Spleen (tissue), 11 donors: ENCODE measurements at regions not wholly inside any gene's neighbourhood (a gene's known extent, or its start where the extent isn't known, plus 50 kb on each side); places are given as distances from the start of the nearest gene placed in this dataset.

Experiments used
- DNase-seq: peaks from one replicate; pipeline ENCODE4 v3.0.0-alpha.2; 2020
- H3K27ac ChIP-seq, 8 donors: fragments of 200-600 bp; sonication (generic) in 7 of 8; 1 replicate in 4 of 8; 2 replicates in 4 of 8; pipeline versions ENCODE4 v1.5.0 to v1.8.0; 2016 to 2021; ENCODE audit warnings: inconsistent platforms in 4 of 8, mild to moderate bottlenecking in 4 of 8, moderate library complexity in 1 of 8
- H3K27me3 ChIP-seq, 7 donors: fragments of 200-600 bp; sonication (generic) in 6 of 7; replicated peaks in 1 of 7; 1 replicate in 4 of 7; 2 replicates in 3 of 7; pipeline versions ENCODE4 v1.5.0 to v1.8.0; 2016 to 2021; ENCODE audit warnings: inconsistent platforms in 3 of 7, mild to moderate bottlenecking in 1 of 7
- H3K36me3 ChIP-seq, 6 donors: fragments of 200-600 bp; sonication (generic) in 5 of 6; 1 replicate in 4 of 6; 2 replicates in 2 of 6; pipeline versions ENCODE4 v1.5.0 to v1.8.0; 2016 to 2021; ENCODE audit warnings: inconsistent platforms in 2 of 6
- H3K4me1 ChIP-seq, 6 donors: fragments of 200-600 bp; sonication (generic) in 5 of 6; 1 replicate in 3 of 6; 2 replicates in 3 of 6; pipeline versions ENCODE4 v1.5.0 to v1.8.0; 2016 to 2021; ENCODE audit warnings: inconsistent platforms in 3 of 6
- H3K4me3 ChIP-seq, 8 donors: fragments of 200-600 bp; sonication (generic) in 7 of 8; 1 replicate in 4 of 8; 2 replicates in 4 of 8; pipeline versions ENCODE4 v1.5.0 to v1.8.0; 2016 to 2021; ENCODE audit warnings: inconsistent platforms in 4 of 8, mild to moderate bottlenecking in 4 of 8, moderate library complexity in 2 of 8
- H3K9me3 ChIP-seq, 8 donors: fragments of 200-600 bp; sonication (generic) in 7 of 8; 1 replicate in 4 of 8; 2 replicates in 4 of 8; pipeline versions ENCODE4 v1.5.0 to v1.8.0; 2016 to 2021; ENCODE audit warnings: inconsistent platforms in 4 of 8
- CTCF ChIP-seq, 11 experiments: fragments of 200-600 bp in 7 of 11; fragments of 450-650 bp in 4 of 11; sonication (generic) in 4 of 11; IDR thresholded peaks in 8 of 11; conservative IDR thresholded peaks in 3 of 11; 1 replicate in 7 of 11; 2 replicates in 4 of 11; pipeline versions ENCODE4 v1.4.0 to v1.8.0; 2016 to 2021; ENCODE audit warnings: antibody characterized with exemption in 11 of 11, inconsistent platforms in 4 of 11, mild to moderate bottlenecking in 1 of 11
- POLR2A ChIP-seq, 3 donors: fragments of 450-650 bp; IDR thresholded peaks; one replicate each; pipeline ENCODE4 v1.5.1; 2017; ENCODE audit warnings: antibody characterized with exemption in 3 of 3, mild to moderate bottlenecking in 1 of 3
- POLR2AphosphoS5 ChIP-seq, 3 donors: sonication (generic); formaldehyde crosslinking; IDR thresholded peaks; one replicate each; pipeline ENCODE4 v1.5.1; 2017; ENCODE audit warnings: antibody characterized with exemption in 3 of 3
- WGBS, 5 donors: extraction: QIAGEN DNeasy Blood & Tissue Kit in 3 of 5; methylation state at CpG; one replicate each; pipeline versions ENCODE4 v1.1.5 to v1.1.7; 2013 to 2018; 5-methylcytosine and 5-hydroxymethylcytosine counted together
- intact Hi-C: fragments of 100-400 bp; cut with DNase I; formaldehyde crosslinking; loops from one replicate; pipeline ENCODE4 v1.15.0; 2023; ENCODE audit warnings: low total_unique reads
- donor health status: healthy with polysubstance abuse.
- donor health status: DM: no; HTN: no; CAD: no; lungs with moderate emphysema.
- donor health status: DM: no; HTN: no; CAD: no.
- donor health status: Bipolar disorder and iron deficiency.
- donor health status: healthy.
- donor health status: DM: no; HTN: no; CAD: no.
- donor health status: DM: yes; HTN: yes; CAD: no.

DNA sequence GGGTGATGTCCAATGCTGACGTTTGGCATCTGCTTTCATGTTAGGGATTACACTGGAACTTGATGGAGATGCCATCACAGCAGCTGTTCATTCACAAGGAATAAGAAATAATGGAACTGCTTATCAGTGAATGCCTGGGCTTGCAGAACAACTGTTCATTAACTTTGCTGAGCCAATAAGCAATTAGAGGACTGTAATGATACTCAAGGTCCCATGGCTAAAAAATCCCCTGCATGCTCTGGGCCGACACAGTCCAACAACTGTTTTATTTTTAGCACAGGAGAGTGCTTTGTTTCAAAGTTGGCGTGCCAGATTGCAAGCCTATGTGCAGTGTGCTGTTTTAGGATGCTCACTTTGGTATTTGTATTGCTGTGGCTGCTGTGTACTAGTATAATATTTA lies 408.0 kb upstream of the RGPD4 start:
- WGBS, 5 donors: 24 to 47% (median 38%) methylated on average over 3 of the region's 3 CpGs
- intact Hi-C loops: no loop called here

GRCh38 chr2:107419191-107419590 lies 407.5 kb upstream of the RGPD4 start:
- H3K36me3 ChIP-seq: no peaks in the 10 kb centered on the region
- H3K4me3 ChIP-seq: no peak overlapping the region
- no peaks in the 10 kb centered on the region for H3K4me1 ChIP-seq
- no peak for DNase-seq
- 67 to 80% (median 71%) methylated on average over 1 of the region's 1 CpG for WGBS, 5 donors
- intact Hi-C loops: no loop called here
- no peaks in the 10 kb centered on the region for H3K27me3 ChIP-seq
- H3K27ac ChIP-seq: no peak overlapping the region
- no peak for TF ChIP-seq POLR2AphosphoS5 (IDR thresholded peaks at IDR 0.05)
- no peak for TF ChIP-seq CTCF (IDR thresholded peaks at IDR 0.05 in 8 of 11, conservative IDR thresholded peaks at IDR 0.05 in 3 of 11)
- no peak for TF ChIP-seq POLR2A (IDR thresholded peaks at IDR 0.05)
- H3K9me3 ChIP-seq: no peaks in the 10 kb centered on the region

More for the DNA sequence above, 408.0 kb upstream of the RGPD4 start:
- no peaks in the 10 kb centered on the region for H3K27me3 ChIP-seq
- no peak for DNase-seq
- no peaks in the 10 kb centered on the region for H3K4me1 ChIP-seq
- H3K36me3 ChIP-seq: no peaks in the 10 kb centered on the region
- TF ChIP-seq POLR2AphosphoS5 (IDR thresholded peaks at IDR 0.05) (no peak), CTCF (IDR thresholded peaks at IDR 0.05 in 8 of 11, conservative IDR thresholded peaks at IDR 0.05 in 3 of 11) (no peak), POLR2A (IDR thresholded peaks at IDR 0.05) (no peak)
- no peaks in the 10 kb centered on the region for H3K9me3 ChIP-seq
- H3K27ac ChIP-seq: no peak overlapping the region
- H3K4me3 ChIP-seq: no peak overlapping the region

GRCh38 chr2:107428781-107429180 lies 397.9 kb upstream of the RGPD4 start:
- TF ChIP-seq POLR2AphosphoS5 (IDR thresholded peaks at IDR 0.05) (no peak), POLR2A (IDR thresholded peaks at IDR 0.05) (no peak), CTCF (IDR thresholded peaks at IDR 0.05 in 8 of 11, conservative IDR thresholded peaks at IDR 0.05 in 3 of 11) (no peak)
- no peaks in the 10 kb centered on the region for H3K4me1 ChIP-seq
- H3K9me3 ChIP-seq: peaks cover 0 to 13% (median 3%) of the 10 kb centered on the region in 8 donors
- intact Hi-C loops: no loop called here
- no peak for DNase-seq
- 77 to 86% (median 78%) methylated on average over 3 of the region's 3 CpGs for WGBS, 5 donors
- H3K27ac ChIP-seq: no peak overlapping the region
- no peaks in the 10 kb centered on the region for H3K36me3 ChIP-seq
- H3K27me3 ChIP-seq: no peaks in the 10 kb centered on the region
- H3K4me3 ChIP-seq: no peak overlapping the region

DNA sequence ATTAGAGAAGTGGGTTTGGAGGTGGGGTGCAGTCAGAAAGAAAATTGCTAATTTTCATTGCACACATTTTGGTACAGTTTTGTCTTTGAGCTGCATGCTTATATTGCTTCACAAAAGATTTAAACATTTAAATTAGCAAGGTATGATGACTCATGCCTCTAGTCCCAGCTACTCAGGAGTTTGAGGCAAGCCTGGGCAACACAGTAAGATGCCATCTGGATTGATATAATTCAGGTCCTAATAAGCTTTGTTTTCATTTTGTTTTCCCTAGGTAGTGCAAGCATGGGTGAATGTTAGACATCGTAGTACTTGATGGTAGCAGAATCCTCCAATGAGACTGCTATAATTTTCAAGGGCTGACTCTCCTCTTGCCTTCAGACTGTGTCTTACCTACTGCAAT lies 396.7 kb upstream of the RGPD4 start:
- Histone ChIP-seq H3K9me3 (peaks cover 0 to 13% (median 3%) of the 10 kb centered on the region in 8 donors), H3K4me3 (no peak overlapping the region), H3K27ac (no peak overlapping the region), H3K36me3 (no peaks in the 10 kb centered on the region), H3K27me3 (no peaks in the 10 kb centered on the region), H3K4me1 (no peaks in the 10 kb centered on the region)
- intact Hi-C loops: no loop called here
- WGBS, 5 donors: 88 to 96% (median 90%) methylated on average over 1 of the region's 1 CpG
- no peak for TF ChIP-seq POLR2A (IDR thresholded peaks at IDR 0.05)
- no peak for TF ChIP-seq CTCF (IDR thresholded peaks at IDR 0.05 in 8 of 11, conservative IDR thresholded peaks at IDR 0.05 in 3 of 11)
- no peak for TF ChIP-seq POLR2AphosphoS5 (IDR thresholded peaks at IDR 0.05)
- DNase-seq: no peak
